ENCODE measurements at regions not wholly inside any gene's neighbourhood (a gene's known extent, or its start where the extent isn't known, plus 50 kb on each side); places are given as distances from the start of the nearest gene placed in this dataset.
"Not testable (repeated sequence)": the region's sequence is repeated elsewhere in the genome, so short reads cannot be mapped to it uniquely, and the experiment has no call there.

DNA sequence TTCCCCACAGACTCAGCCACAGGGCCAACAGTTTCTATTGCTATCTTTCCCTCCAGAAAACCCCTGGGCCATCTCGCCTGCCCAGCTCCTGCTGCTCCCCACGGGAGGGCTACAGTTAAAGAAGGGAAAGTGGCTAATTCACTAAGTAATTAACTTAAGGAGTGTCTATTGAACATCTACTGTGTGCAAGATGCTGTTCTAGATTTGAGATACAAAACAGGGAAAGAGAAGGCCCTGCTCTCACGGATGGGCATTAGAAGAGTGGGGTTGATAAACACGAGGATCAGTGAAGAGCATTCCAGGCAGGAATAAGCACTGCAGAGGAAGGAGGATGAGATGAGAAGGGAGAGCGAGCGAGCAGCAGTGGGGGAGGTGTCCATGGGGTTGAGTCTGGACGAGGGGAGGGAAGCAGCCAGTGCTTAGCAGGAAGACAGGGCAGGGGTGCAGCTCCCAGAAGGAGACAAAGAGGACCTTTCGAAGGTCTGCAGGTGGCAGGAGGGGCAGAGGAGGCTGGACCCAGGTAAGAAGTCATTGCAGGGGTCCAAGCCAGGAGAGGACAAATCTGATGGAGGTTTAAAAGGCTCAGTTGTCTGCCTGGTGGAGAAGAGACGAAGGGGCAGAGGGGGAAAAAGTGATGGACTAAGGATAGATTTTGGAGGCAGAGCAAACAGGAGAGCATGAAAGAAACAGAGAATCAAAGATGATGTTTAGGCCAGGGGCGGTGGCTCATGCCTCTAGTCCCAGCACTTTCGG lies 64.7 kb downstream of the KLF15 start:
- DNase-seq (ENCODE audit: low spot score), result no peak

- no peak for DNase-seq (ENCODE audit: low spot score)
Observed at GRCh38 chr3:126291537-126291936, 65.7 kb downstream of the KLF15 start.

DNA sequence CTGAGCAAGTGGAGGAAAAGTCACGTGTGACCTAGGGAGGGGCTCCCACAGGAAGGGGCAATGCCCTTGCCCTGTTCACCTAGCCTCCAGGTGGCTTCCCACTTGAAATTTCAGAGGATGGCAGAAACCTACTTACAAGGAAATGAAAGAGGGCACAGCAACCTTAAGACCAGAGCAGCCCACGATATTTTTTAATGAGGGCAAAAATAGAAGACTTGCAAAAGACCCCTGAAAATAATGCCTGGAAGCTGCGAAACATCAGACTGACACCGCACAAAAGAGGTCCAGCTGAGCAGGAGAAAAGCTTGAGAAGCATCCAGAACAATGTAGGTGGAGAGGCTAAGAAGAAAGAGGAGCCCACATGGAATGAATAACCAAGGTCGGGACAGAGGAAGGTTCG lies 66.1 kb downstream of the KLF15 start:
- no peak for DNase-seq (ENCODE audit: low spot score)

- no peak for DNase-seq (ENCODE audit: low spot score)
Observed at GRCh38 chr3:126290325-126290724, 66.9 kb downstream of the KLF15 start.

DNA sequence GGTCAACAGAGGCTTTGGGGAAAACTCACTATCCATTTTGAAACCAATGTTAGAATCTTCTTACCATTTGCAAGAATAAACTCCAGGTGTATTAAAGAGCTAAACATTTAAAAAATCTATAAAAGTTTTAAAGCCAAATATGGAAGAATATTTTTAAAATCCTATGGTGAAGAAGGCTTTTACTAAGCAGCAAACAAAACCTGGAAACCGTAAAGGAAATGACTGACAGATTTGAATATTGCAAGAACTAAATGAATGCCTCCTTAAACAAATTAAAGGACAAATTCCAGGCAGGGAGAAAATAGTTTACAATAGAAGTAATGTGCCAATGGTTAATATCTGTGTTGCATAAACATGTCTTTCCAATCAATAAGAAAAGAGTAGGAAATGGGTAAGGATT lies 68.1 kb downstream of the KLF15 start:
- no peak for DNase-seq (ENCODE audit: low spot score)

DNA sequence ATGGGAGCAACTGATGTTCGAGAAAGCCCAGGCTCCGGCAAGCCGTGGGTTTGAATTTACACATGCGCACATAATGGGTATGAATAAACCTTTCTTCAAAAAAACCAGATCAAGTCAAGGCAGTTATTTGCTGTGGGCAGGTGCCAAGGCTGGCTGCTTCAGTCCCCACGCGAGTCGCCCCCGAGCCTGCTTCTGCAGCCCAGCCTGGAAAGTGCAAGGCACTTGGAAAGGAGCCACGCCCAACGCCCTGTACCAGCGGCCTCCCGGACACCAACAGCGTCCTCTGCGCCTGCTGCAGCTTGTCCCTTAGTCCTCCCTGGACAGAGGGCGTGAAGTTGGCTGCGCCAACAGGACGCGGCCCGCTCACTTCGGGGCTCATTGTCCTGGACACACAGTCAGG lies 68.9 kb downstream of the KLF15 start:
- DNase-seq (ENCODE audit: low spot score), result peak; percentile 71

DNA sequence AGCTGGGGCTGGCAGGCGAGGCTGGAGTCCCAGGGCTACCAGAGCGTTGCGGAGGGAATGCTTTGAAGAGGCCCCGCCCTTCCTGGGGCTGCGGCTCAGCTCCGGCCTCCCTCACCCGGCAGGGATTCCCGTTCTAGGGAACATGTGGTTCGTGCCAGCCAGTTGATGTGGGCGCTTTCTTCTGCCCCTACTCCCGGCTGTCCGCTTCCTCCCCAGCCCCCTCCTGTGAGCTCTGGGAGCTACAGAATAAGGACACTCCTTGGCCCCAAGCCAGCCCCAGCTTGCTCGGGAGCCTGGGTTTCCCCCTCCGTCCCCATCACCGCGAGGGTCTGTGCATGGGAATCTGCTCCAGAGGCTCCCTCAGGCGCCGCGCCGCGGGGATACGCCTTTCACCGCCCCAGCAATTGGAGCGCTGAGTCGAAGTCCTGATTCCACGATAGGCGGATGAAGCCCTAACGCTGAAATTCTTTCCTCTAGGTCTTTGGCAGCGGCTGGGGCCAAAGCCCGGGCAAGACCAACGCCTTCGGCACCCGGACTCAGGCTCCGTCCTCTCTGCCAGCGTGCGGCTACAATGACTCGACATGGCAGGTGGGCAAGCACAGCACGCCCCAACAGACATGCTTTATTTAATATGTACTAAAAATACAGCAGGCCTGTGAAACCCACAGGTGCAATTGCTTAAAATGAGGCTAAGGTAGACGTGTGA lies 69.5 kb downstream of the KLF15 start:
- DNase-seq (ENCODE audit: low spot score), result peak; percentile 89

GRCh38 chr3:126287171-126287535 lies 70.1 kb downstream of the KLF15 start:
- DNase-seq (ENCODE audit: low spot score), result no peak

GRCh38 chr3:126285369-126285768 lies 71.8 kb downstream of the KLF15 start:
- DNase-seq (ENCODE audit: low spot score), result no peak

- no peak for DNase-seq (ENCODE audit: low spot score)
Observed at GRCh38 chr3:126284258-126284904, 72.8 kb downstream of the KLF15 start.

- not testable (repeated sequence) for DNase-seq (ENCODE audit: low spot score)
Observed at GRCh38 chr3:126283651-126284050, 73.6 kb downstream of the KLF15 start.

DNA sequence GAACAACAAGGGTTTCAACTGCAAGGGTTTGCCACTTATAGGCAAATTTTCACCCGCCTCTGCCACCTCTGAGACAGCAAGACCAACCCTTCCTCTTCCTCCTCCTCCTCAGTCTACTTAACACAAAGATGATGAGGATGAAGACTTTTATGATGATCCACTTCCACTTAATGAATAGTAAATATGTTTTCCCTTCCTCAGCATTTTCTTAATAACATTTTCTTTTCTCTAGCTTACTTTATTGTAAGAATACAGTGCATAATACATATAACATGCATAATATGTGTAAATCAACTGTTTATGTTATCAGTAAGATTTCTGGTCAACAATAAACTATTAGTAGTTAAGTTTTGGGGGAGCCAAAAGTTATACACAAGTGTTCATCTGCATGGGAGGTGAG lies 77.4 kb downstream of the KLF15 start:
- no peak for DNase-seq (ENCODE audit: low spot score)

- no peak for DNase-seq (ENCODE audit: low spot score)
Observed at GRCh38 chr3:126277629-126278378, 79.4 kb downstream of the KLF15 start.

DNA sequence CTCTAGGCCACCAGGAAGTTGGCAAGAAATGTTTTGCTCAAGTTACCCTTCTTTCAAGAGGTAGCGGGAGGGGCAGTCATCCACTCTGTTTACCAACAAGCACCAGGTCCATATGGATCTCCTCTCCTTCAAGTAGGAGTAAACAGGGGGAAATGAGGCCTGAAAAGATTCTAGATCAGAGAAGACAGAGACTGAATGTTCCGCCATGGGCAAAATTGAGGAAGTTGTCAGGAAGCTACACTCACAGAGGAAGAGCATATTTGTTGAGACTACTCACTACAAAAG lies 81.6 kb downstream of the KLF15 start:
- DNase-seq (ENCODE audit: low spot score), result no peak

GRCh38 chr3:126274735-126275619 lies 82.2 kb downstream of the KLF15 start:
- DNase-seq (ENCODE audit: low spot score), result no peak

- DNase-seq (ENCODE audit: low spot score), result peak; percentile 86
Observed at GRCh38 chr3:126270145-126270811, 86.9 kb downstream of the KLF15 start.

- no peak for DNase-seq (ENCODE audit: low spot score)
Observed at GRCh38 chr3:126269354-126269753, 87.9 kb downstream of the KLF15 start.

- no peak for DNase-seq (ENCODE audit: low spot score)
Observed at GRCh38 chr3:126268866-126269265, 88.3 kb downstream of the KLF15 start.

- DNase-seq (ENCODE audit: low spot score), result no peak
Observed at GRCh38 chr3:126267976-126268615, 87.7 kb upstream of the ALDH1L1 start.

GRCh38 chr3:126267169-126267975 lies 87.0 kb upstream of the ALDH1L1 start:
- DNase-seq (ENCODE audit: low spot score), result peak; percentile 79
